ENCODE measurements at regions not wholly inside any gene's neighbourhood (a gene's known extent, or its start where the extent isn't known, plus 50 kb on each side); places are given as distances from the start of the nearest gene placed in this dataset.

DNA sequence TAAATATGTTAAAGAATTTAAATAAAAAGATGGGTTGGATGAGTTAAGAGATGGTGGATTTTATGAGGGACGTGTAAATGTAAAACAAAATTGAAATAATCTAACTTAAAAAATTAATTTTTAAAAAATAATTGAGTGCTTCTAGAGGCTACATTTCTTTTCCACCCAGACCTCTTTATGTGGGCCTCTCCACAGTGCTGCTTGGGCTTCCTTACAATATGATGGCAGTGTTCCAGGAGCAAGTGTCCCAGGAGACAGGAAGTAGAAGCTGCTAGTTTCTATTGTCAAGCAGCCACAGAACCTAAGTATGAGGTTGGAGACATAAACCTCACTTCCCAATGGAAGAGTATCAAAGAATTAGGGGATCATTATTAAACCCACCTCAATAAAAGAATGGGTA lies 205.7 kb upstream of the CPHXL start:
- no peak overlapping the region for H3K4me3 ChIP-seq (ENCODE audit: low read depth, low read length)
- no peak for DNase-seq (ENCODE audit: low read depth)
- TF ChIP-seq, protein P1, sequence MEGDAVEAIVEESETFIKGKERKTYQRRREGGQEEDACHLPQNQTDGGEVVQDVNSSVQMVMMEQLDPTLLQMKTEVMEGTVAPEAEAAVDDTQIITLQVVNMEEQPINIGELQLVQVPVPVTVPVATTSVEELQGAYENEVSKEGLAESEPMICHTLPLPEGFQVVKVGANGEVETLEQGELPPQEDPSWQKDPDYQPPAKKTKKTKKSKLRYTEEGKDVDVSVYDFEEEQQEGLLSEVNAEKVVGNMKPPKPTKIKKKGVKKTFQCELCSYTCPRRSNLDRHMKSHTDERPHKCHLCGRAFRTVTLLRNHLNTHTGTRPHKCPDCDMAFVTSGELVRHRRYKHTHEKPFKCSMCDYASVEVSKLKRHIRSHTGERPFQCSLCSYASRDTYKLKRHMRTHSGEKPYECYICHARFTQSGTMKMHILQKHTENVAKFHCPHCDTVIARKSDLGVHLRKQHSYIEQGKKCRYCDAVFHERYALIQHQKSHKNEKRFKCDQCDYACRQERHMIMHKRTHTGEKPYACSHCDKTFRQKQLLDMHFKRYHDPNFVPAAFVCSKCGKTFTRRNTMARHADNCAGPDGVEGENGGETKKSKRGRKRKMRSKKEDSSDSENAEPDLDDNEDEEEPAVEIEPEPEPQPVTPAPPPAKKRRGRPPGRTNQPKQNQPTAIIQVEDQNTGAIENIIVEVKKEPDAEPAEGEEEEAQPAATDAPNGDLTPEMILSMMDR (IDR thresholded peaks at IDR 0.05; ENCODE audit: low read depth, low read length, missing control alignments): no peak

DNA sequence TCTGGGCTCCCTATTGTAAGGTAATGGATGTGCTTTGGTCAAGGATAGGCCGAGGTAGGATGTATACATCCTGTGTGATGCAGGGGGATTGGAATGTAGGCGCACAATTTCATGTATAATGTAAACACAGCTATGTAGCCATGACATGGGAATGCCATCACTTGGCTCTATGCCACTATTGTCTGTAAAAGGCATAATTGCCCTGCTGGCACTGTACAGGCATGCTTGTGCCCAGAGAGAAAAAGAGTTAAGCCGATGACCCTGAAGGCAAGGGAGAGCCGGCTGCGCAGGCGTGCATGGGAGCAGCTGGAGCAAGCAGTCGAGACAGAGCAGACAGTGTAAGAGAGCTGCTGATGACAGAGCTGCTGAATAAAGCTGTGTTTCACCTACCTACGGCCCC lies 212.5 kb upstream of the CPHXL start:
- no peak overlapping the region for H3K4me3 ChIP-seq (ENCODE audit: low read depth, low read length)
- DNase-seq (ENCODE audit: low read depth): no peak
- TF ChIP-seq, protein P1 (IDR thresholded peaks at IDR 0.05; ENCODE audit: low read depth, low read length, missing control alignments): no peak

DNA sequence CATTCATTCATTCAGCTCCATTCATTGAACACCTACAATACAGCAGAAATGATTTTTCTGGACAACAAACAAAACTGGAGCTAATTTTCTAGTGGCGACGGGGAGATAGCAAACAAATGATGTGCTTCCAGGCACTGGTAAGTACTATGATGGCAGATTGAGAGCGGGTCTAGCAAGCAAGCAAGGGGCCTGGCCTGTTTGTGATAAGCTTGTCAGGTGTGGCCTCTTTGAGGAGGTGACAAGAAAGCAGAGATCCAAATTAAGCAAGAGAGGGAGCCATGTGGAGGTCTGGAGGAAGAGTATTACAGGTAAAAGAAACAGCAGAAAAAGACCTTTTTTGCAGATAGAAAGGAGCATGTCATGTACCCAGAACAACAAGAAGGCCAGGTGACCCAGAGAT lies 216.1 kb upstream of the CPHXL start:
- no peak for DNase-seq (ENCODE audit: low read depth)
- TF ChIP-seq, protein P1 (IDR thresholded peaks at IDR 0.05; ENCODE audit: low read depth, low read length, missing control alignments): no peak
- H3K4me3 ChIP-seq (ENCODE audit: low read depth, low read length): no peak overlapping the region

DNA sequence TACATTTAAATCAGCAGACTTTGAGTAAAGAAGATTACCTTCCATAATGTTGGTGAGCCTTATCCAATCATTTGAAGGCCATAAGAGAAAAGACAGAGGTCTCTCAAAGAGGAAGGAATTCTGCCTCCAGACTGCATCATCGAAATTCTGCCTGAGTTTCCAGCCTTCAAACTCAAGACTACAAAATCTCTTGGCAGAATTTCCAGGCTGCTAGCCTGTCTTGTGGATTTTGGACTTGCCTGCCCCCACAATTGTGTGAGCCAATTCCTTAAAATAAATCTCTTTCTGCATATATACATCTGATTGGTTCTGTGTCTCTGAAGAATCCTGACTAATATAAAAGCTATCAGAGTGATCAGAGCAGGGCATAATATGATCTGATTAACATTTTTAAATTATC lies 216.6 kb upstream of the CPHXL start:
- no peak for DNase-seq (ENCODE audit: low read depth)
- no peak overlapping the region for H3K4me3 ChIP-seq (ENCODE audit: low read depth, low read length)
- TF ChIP-seq, protein P1 (IDR thresholded peaks at IDR 0.05; ENCODE audit: low read depth, low read length, missing control alignments): no peak

DNA sequence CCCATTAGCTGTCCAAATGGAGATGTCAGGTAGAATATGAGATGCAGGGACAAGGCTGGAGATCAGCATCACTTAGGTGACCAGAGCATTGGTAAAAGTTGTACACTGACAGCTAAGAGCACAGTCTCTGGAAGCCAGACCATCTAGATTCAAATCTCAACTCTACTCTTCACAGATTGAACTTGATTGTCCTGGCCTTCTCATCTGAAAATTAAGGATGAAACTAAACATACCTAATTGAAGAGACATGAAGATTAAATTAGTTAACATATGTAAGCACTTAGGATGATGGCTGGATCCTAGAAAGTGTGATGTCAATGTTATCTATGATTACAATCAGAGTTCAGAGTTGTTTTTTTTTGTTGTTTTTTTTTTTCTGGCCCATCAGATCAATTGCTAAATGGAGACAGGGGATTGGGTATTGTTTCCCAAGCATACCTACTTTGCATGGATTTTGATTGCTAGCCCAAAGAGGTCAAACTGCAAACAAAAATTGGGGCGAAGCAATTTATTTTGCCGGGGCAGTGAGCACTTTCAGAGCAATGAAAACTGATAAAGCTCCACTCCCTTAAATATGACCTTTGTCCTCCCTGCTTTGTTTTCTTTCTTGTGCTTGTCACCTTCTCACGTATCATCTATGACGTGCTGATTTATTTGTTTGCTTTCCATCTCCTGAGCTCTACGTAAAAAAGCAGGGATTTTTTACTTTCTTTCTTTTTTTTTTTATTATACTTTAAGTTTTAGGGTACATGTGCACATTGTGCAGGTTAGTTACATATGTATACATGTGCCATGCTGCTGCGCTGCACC lies 217.6 kb upstream of the CPHXL start:
- H3K4me3 ChIP-seq (ENCODE audit: low read depth, low read length): no peak overlapping the region
- TF ChIP-seq, protein P1 (IDR thresholded peaks at IDR 0.05; ENCODE audit: low read depth, low read length, missing control alignments): no peak
- DNase-seq (ENCODE audit: low read depth): no peak

DNA sequence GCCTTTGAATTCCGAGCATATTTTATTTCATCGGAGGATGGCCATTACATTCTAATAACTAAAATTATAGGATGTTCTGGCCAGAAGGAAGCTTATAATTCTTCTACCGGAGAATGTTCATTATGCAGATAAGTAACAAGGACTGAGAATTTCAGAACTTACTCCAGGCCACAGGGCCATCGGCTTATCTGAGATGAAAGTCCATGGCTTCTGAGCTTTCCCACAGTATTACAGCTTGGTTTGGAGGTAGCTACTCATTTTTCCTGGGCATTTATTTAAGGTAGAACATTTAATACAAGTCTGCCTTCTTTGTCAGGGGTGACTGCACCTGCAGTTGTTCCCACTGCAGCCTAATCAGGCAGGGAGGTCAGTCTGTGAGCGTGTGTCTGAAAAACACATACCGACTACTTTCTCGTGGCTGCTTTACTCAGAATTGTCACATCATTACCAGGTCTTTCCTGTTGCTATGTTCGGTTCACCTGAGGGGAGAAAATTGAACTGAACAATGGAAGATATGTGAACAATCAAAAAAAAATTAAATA lies 219.7 kb upstream of the CPHXL start:
- TF ChIP-seq, protein P1 (IDR thresholded peaks at IDR 0.05; ENCODE audit: low read depth, low read length, missing control alignments): no peak
- no peak for DNase-seq (ENCODE audit: low read depth)
- H3K4me3 ChIP-seq (ENCODE audit: low read depth, low read length): no peak overlapping the region

Measured in GM12864 (cell line).